ENCODE measurements at regions not wholly inside any gene's neighbourhood (a gene's known extent, or its start where the extent isn't known, plus 50 kb on each side); places are given as distances from the start of the nearest gene placed in this dataset.

DNA sequence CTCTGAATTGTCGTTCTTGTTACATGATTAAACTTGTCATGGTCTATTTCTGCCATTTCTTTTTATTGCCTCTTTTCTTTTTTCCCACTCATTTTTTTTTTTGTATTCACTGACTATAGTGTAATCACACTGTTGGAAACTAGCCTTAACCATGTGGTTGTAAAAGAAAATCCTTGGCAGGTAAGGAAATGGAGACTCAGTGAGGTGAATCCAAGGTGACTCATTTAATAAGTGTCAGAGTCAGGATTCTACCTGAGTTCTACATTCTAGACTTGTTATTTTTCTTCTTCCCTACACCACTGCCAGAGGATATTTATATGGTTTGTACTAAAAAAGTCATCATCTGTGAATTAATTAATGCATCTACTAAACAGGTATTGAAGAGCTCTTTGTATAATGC lies 152.2 kb downstream of the CBLL2 start:
- TF ChIP-seq, protein P1, sequence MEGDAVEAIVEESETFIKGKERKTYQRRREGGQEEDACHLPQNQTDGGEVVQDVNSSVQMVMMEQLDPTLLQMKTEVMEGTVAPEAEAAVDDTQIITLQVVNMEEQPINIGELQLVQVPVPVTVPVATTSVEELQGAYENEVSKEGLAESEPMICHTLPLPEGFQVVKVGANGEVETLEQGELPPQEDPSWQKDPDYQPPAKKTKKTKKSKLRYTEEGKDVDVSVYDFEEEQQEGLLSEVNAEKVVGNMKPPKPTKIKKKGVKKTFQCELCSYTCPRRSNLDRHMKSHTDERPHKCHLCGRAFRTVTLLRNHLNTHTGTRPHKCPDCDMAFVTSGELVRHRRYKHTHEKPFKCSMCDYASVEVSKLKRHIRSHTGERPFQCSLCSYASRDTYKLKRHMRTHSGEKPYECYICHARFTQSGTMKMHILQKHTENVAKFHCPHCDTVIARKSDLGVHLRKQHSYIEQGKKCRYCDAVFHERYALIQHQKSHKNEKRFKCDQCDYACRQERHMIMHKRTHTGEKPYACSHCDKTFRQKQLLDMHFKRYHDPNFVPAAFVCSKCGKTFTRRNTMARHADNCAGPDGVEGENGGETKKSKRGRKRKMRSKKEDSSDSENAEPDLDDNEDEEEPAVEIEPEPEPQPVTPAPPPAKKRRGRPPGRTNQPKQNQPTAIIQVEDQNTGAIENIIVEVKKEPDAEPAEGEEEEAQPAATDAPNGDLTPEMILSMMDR (IDR thresholded peaks at IDR 0.05): no peak
- TF ChIP-seq POLR2AphosphoS5 (IDR thresholded peaks at IDR 0.05): no peak
